Hepatocyte (in vitro differentiated cells): ENCODE measurements at regions not wholly inside any gene's neighbourhood (a gene's known extent, or its start where the extent isn't known, plus 50 kb on each side); places are given as distances from the start of the nearest gene placed in this dataset.

Source experiments
- DNase-seq: peaks from one replicate; pipeline ENCODE4 v3.0.0-alpha.2; 2016; ENCODE audit warnings: low spot score
- H2AFZ ChIP-seq: fragments of 200-600 bp; sonication (generic); 2 replicates; pipeline ENCODE4 v1.6.0; 2016; ENCODE audit warnings: antibody characterized with exemption, mild to moderate bottlenecking
- H3K27ac ChIP-seq: fragments of 200-600 bp; sonication (generic); 2 replicates; pipeline ENCODE4 v1.5.1; 2016; ENCODE audit warnings: mild to moderate bottlenecking
- H3K27me3 ChIP-seq: fragments of 200-600 bp; sonication (generic); 2 replicates; pipeline ENCODE4 v1.6.1; 2016
- H3K36me3 ChIP-seq: fragments of 200-600 bp; sonication (generic); replicated peaks from 2 replicates; pipeline ENCODE4 v1.5.1; 2016; ENCODE audit warnings: low read depth; ENCODE audit not compliant: insufficient read depth
- H3K4me1 ChIP-seq: fragments of 200-600 bp; sonication (generic); 2 replicates; pipeline ENCODE4 v1.5.1; 2016; ENCODE audit warnings: mild to moderate bottlenecking, moderate library complexity; ENCODE audit not compliant: insufficient read depth
- H3K4me2 ChIP-seq: fragments of 200-600 bp; sonication (generic); 2 replicates; pipeline ENCODE4 v1.6.0; 2016
- H3K4me3 ChIP-seq: fragments of 200-600 bp; sonication (generic); 2 replicates; pipeline ENCODE4 v1.5.1; 2016; ENCODE audit warnings: mild to moderate bottlenecking
- H3K79me2 ChIP-seq: fragments of 200-600 bp; sonication (generic); 2 replicates; pipeline ENCODE4 v1.6.0; 2017; ENCODE audit warnings: mild to moderate bottlenecking
- H3K9me2 ChIP-seq: fragments of 200-600 bp; sonication (generic); replicated peaks from 2 replicates; pipeline ENCODE4 v1.6.0; 2017; ENCODE audit warnings: mild to moderate bottlenecking; ENCODE audit not compliant: insufficient read depth
- H3K9me3 ChIP-seq: fragments of 200-600 bp; sonication (generic); 2 replicates; pipeline ENCODE4 v1.5.1; 2016; ENCODE audit warnings: low read depth, mild to moderate bottlenecking
- H4K20me1 ChIP-seq: fragments of 200-600 bp; sonication (generic); 2 replicates; pipeline ENCODE4 v1.6.0; 2016; ENCODE audit warnings: mild to moderate bottlenecking; ENCODE audit not compliant: insufficient read depth, poor library complexity, severe bottlenecking
- CTCF ChIP-seq: fragments of 200-600 bp; sonication (generic); IDR thresholded peaks from 2 replicates; pipeline ENCODE4 v1.5.1; 2016; ENCODE audit warnings: antibody characterized with exemption, mild to moderate bottlenecking; ENCODE audit not compliant: poor library complexity
- EZH2 ChIP-seq: fragments of 200-600 bp; sonication (generic); IDR thresholded peaks from 2 replicates; pipeline ENCODE4 v1.6.1; 2016; ENCODE audit warnings: antibody characterized with exemption, mild to moderate bottlenecking, borderline replicate concordance
- EZH2phosphoT487 ChIP-seq: fragments of 200-600 bp; sonication (generic); IDR thresholded peaks from one replicate; pipeline ENCODE4 v1.6.1; 2018; ENCODE audit warnings: antibody characterized with exemption, mild to moderate bottlenecking, low read depth, moderate library complexity; ENCODE audit not compliant: unreplicated experiment, severe bottlenecking
- WGBS: methylation state at CpG from one replicate; pipeline ENCODE4 v1.1.6; 2016; ENCODE audit warnings: low lambda C conversion rate; ENCODE audit errors: missing lambda C conversion rate; 5-methylcytosine and 5-hydroxymethylcytosine counted together

- no peaks in the 10 kb centered on the region for H3K9me3 ChIP-seq
- H3K9me2 ChIP-seq = no peaks in the 10 kb centered on the region
- no peak overlapping the region for H3K4me2 ChIP-seq
- WGBS = 57% methylated on average over 3 of the region's 3 CpGs
- H3K4me3 ChIP-seq = no peak overlapping the region
- H3K79me2 ChIP-seq = no peaks in the 10 kb centered on the region
- no peaks in the 10 kb centered on the region for H3K36me3 ChIP-seq
- no peak overlapping the region for H2AFZ ChIP-seq
- no peak overlapping the region for H3K27ac ChIP-seq
- H4K20me1 ChIP-seq = no peaks in the 10 kb centered on the region
- no peaks in the 10 kb centered on the region for H3K4me1 ChIP-seq
- DNase-seq = no peak
- TF ChIP-seq EZH2 = no peak
- TF ChIP-seq EZH2phosphoT487 = no peak
- TF ChIP-seq CTCF = no peak
- no peaks in the 10 kb centered on the region for H3K27me3 ChIP-seq
These were observed 225.2 kb downstream of the MID1 start for GRCh38 chrX:10395179-10395578.
